ENCODE measurements at regions not wholly inside any gene's neighbourhood (a gene's known extent, or its start where the extent isn't known, plus 50 kb on each side); places are given as distances from the start of the nearest gene placed in this dataset.

- no peak overlapping the region for H3K27ac Mint-ChIP-seq
- H3K36me3 Mint-ChIP-seq (ENCODE audit: low read depth) = no peaks in the 10 kb centered on the region
- H3K27me3 Mint-ChIP-seq (ENCODE audit: low read depth) = no peaks in the 10 kb centered on the region
- TF ChIP-seq CTCF (IDR thresholded peaks at IDR 0.05; ENCODE audit: unreplicated experiment in 3 of 3) = no peak
- H3K4me1 Mint-ChIP-seq = no peaks in the 10 kb centered on the region
- H3K9me3 Mint-ChIP-seq = peaks cover 2% of the 10 kb centered on the region
- no peak overlapping the region for H3K4me3 Mint-ChIP-seq
Measured at GRCh38 chr12:59929110-59929509, 333.3 kb downstream of the SLC16A7 start.

GRCh38 chr12:59934486-59934885 is 338.7 kb downstream of the SLC16A7 start:
- Mint-ChIP-seq H3K36me3 (ENCODE audit: low read depth) (no peaks in the 10 kb centered on the region), H3K27me3 (ENCODE audit: low read depth) (no peaks in the 10 kb centered on the region), H3K9me3 (peaks cover 2% of the 10 kb centered on the region), H3K4me1 (no peaks in the 10 kb centered on the region), H3K27ac (no peak overlapping the region), H3K4me3 (no peak overlapping the region)
- no peak for TF ChIP-seq CTCF (IDR thresholded peaks at IDR 0.05; ENCODE audit: unreplicated experiment in 3 of 3)

- no peaks in the 10 kb centered on the region for H3K9me3 Mint-ChIP-seq
- H3K4me1 Mint-ChIP-seq = no peaks in the 10 kb centered on the region
- H3K36me3 Mint-ChIP-seq (ENCODE audit: low read depth) = no peaks in the 10 kb centered on the region
- no peak for TF ChIP-seq CTCF (IDR thresholded peaks at IDR 0.05; ENCODE audit: unreplicated experiment in 3 of 3)
- no peak overlapping the region for H3K4me3 Mint-ChIP-seq
- H3K27me3 Mint-ChIP-seq (ENCODE audit: low read depth) = no peaks in the 10 kb centered on the region
- H3K27ac Mint-ChIP-seq = no peak overlapping the region
Measured at GRCh38 chr12:59936534-59936933, 340.7 kb downstream of the SLC16A7 start.

- Mint-ChIP-seq H3K4me1 (no peaks in the 10 kb centered on the region), H3K4me3 (no peak overlapping the region), H3K36me3 (ENCODE audit: low read depth) (no peaks in the 10 kb centered on the region), H3K27me3 (ENCODE audit: low read depth) (no peaks in the 10 kb centered on the region), H3K27ac (no peak overlapping the region), H3K9me3 (no peaks in the 10 kb centered on the region)
- TF ChIP-seq CTCF (IDR thresholded peaks at IDR 0.05; ENCODE audit: unreplicated experiment in 3 of 3) = no peak
Measured at GRCh38 chr12:59937148-59937547, 341.3 kb downstream of the SLC16A7 start.

- no peak overlapping the region for H3K27ac Mint-ChIP-seq
- H3K27me3 Mint-ChIP-seq (ENCODE audit: low read depth) = no peaks in the 10 kb centered on the region
- H3K4me1 Mint-ChIP-seq = no peaks in the 10 kb centered on the region
- no peaks in the 10 kb centered on the region for H3K9me3 Mint-ChIP-seq
- H3K36me3 Mint-ChIP-seq (ENCODE audit: low read depth) = no peaks in the 10 kb centered on the region
- H3K4me3 Mint-ChIP-seq = no peak overlapping the region
- TF ChIP-seq CTCF (IDR thresholded peaks at IDR 0.05; ENCODE audit: unreplicated experiment in 3 of 3) = no peak
Measured at GRCh38 chr12:59938190-59938962, 342.5 kb downstream of the SLC16A7 start.

Measured in nephron (organoid).